NCI-H526 treated with DMSO at 0.1 percent for 48 hours (cell line): ENCODE measurements at regions not wholly inside any gene's neighbourhood (a gene's known extent, or its start where the extent isn't known, plus 50 kb on each side); places are given as distances from the start of the nearest gene placed in this dataset.

Experiments
- DNase-seq: peaks from one replicate; lab custom pipeline; 2025; lab: John Stamatoyannopoulos, UW

- no peak for DNase-seq
Observed at GRCh38 chr16:86383488-86384262, 126.7 kb upstream of the FOXF1 start.

GRCh38 chr16:86384263-86384649 is 126.1 kb upstream of the FOXF1 start:
- no peak for DNase-seq

DNA sequence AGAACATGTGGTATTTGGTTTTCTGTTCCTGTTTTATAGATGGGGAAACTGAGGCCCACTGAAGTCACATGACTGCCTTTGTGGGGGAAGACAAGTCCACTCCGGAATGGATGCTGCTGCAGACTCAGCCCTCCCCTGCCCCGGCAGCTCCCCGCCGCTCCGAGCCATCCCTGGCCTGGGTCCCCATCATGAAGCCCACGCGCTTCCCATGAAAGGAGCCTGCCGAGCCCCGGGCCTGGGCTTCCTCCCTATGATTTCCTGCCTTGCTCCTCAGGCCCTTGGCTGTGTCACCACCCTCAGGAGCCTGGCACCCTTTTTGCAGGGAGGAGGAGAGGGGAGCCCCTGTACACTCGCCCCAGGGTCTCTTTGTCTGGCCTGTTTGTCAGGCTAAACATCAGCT is 125.3 kb upstream of the FOXF1 start:
- no peak for DNase-seq

- DNase-seq: no peak
Observed at GRCh38 chr16:86387468-86388440, 122.6 kb upstream of the FOXF1 start.

- DNase-seq: no peak
Observed at GRCh38 chr16:86388976-86389375, 121.4 kb upstream of the FOXF1 start.

DNA sequence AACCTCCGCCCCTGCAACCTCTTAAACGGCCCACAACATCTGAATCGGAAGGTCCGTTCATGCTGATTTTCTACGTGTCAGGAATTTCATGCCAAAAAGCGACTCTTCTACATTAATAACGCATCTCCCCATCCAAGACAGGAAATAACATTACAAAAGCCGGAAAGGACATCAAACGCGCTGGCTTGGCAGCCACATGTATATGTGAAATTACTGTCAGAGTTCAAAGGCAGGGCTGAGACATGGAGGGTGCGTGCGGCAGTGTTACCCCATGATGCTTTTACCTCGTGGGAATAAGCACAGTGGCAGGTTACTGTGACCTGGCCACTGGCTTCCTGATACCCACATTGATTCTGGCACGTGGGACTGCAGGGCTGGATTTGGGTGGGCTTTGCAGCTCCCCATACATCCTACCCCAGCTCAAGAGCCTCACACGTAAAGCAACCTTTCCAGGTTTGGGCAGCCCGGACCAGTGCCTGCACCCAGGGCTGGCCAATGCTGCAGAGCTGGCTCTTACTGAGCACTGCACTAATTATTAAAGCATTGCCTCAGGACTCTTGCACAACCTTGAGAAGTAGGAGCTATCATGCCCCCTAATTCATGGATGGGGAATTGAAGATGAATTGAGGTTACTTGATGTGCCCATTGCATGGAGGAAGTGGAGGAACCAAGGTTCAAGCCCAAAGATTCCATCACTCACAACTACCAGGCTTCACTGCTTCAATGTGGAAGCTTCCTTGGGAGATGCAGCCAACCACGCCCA is 120.6 kb upstream of the FOXF1 start:
- no peak for DNase-seq

GRCh38 chr16:86390335-86390734 is 120.0 kb upstream of the FOXF1 start:
- DNase-seq: no peak

GRCh38 chr16:86391486-86391885 is 118.8 kb upstream of the FOXF1 start:
- no peak for DNase-seq

DNA sequence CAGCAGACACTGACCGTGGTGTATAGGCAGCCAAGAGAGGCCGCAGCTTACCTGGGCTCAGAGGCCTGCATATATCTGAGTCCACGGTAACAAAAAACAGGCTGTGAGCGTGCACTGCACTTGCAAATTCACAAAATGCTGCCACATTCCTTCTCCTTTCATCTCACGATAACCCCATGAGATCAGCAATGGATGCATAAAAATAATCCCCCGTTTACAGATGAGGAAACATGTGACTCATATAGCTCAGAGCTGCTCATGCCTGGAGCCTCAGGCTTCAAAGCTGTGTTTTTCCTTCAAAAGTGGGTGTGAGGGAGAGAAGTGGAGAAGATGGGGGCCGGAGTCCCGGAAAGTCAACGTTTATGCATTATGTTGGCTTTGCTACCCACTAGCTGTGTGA is 118.3 kb upstream of the FOXF1 start:
- no peak for DNase-seq

DNA sequence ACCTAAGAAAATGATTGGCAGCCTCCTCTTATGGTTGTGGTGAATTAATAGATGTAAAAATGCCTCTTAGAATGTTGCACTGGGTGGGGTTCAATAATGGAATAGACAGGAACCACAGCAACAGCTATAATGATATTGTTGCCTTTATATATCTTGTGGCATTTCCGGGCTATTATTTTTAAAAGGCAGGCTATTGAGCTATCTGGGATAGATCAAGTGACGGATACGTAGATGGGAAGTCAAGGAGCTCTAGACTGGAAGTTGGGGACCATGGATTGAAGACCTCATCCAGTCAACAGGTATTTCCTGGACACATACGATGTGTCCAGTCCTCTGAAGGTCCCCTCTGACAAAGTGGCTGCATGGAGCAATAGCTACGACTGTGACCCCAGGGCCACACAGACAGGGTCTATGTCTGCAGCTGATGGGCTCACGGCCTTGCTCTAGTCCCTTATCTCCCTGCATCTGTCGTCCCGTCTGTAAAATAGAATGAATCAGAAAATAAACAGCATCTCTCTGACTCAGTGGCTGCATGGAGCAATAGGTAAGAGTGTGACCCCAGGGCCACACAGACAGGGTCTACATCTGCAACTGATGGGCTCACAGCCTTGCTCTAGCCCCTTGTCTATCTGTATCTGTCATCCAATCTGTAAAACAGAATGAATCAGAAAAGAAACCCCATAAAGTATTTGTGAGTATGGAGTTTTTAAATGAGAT is 117.7 kb upstream of the FOXF1 start:
- no peak for DNase-seq

DNA sequence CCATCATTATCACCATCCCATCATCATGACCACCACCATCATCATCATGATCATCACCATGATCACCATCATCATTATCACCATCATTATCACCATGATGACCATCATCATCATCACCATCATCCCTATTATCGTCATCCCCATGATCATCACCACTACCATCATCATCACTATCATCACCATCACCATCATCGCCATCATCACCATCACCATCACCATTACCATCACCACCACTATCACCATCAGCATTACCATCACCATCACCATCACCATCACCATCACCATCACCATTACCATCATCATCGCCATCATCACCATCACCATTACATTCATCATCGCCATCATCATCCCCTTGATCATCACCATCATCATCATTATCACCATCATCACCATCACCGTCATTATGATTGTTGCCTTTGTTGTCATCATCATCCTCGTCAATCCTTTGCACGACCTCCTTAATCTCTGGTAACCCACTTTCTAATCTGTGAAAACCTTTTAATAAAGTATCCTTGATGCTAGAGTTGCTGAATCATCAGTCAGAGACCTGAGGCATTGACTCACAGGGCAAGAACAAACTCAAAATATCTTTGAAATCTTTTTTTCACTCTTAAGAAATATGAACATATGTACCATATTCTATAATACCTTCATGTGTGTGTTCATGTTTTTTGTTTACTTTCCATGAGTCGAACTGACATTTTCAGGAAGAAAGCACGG is 116.3 kb upstream of the FOXF1 start:
- DNase-seq: no peak

- no peak for DNase-seq
Observed at GRCh38 chr16:86395477-86395876, 114.8 kb upstream of the FOXF1 start.

DNA sequence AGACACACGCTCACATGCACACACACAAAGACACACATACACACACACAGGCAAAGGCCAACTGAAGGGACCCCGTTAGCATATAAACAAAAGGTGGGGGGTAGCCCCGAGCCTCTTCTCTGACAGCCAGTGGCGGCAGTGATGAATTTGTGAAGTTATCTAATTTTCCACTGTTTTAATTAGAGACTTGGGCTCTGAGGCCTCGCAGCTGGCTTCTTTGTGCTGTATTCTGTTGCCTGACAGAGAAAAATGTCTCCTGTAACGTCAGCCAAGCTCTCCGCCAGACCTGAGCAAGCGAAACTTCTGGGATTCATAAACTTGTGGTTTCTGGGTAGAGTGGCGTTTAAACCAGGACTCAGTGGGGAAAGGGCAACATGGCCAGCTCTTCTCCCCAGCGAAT is 113.9 kb upstream of the FOXF1 start:
- DNase-seq: no peak

DNA sequence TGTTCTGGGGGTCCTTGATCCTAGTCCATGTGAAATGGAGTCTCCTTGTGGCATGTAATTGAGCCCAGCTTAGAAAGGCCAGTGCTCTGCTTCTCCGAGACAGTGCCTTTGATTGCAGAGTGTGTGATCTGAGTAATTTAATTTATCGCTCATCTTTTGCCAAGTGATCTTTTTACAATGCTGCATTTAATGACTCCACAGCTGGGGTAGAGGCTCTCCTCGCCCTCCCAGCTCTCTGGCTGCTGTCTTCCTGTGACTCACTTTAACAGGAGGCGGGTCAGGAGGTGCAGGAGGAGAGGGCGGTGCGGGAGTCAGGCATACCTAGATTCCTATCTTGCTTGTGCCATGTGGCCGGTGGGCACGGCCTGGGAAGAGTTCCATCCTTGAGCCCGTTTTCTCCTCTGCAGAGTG is 113.4 kb upstream of the FOXF1 start:
- DNase-seq: no peak

- DNase-seq: no peak
Observed at GRCh38 chr16:86398201-86398600, 112.1 kb upstream of the FOXF1 start.

DNA sequence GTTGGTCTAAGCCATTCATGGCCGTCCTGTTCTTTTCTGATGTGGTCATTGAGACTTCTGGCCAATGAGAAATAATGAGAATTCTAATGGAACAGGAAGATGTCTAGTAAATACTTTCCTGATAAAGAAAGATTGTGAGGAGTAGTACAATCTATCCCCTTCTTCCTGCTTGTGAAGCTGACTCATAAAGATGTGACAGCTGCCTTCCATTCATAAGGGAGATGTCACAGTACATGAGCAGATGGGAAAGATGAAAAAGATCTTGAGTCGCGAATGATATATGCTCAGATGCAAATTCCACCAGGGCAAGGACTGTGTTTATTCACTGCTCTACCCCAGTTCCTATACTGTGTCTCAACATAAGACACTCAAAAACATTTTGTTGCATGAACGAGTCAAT is 111.7 kb upstream of the FOXF1 start:
- no peak for DNase-seq

GRCh38 chr16:86401126-86401525 is 109.2 kb upstream of the FOXF1 start:
- no peak for DNase-seq

GRCh38 chr16:86403085-86403484 is 107.2 kb upstream of the FOXF1 start:
- DNase-seq: no peak

GRCh38 chr16:86403541-86404163 is 106.7 kb upstream of the FOXF1 start:
- no peak for DNase-seq

DNA sequence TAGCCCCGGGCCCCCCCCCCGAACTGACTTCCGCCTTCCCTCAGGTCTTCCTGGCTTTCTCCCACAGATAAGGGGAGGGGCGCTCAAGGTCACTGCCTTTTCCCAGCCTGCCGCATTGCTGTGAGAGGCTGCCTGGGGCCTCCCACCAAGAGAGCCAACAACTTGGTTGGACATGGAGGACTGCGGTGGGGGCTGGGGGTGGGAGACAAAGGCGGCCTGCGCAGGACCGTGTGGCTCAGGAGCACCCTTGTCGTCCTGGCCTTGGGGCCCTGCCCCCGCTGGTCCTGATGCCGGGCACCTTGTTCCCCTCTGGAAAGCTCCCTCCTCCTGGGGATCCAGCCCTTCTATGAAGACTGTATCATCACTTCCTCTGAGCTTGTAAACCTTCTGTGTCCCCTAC is 105.6 kb upstream of the FOXF1 start:
- no peak for DNase-seq

DNA sequence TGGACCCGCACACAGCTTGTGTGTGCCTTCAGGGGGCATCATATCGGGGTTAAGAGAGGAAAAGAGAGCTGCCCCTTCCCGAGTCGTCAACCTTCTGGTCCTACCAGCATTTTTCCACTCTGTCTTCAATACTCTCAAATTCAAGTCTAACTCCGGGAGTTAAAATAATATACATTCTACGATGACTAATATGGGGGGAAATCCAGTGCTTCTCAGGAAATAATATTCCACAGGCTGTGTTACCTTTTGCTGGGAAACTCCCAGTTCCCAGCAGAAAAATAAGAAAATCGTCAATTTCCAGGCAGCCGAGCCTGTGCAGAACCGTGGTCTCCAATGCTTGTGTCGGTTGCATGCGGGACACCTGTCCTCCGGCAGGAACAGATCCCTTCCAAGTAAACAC is 105.0 kb upstream of the FOXF1 start:
- no peak for DNase-seq
